HG03442 (cell line): ENCODE measurements at regions not wholly inside any gene's neighbourhood (a gene's known extent, or its start where the extent isn't known, plus 50 kb on each side); places are given as distances from the start of the nearest gene placed in this dataset.
"Not testable (repeated sequence)": the region's sequence is repeated elsewhere in the genome, so short reads cannot be mapped to it uniquely, and the experiment has no call there.

Experiments used
- ATAC-seq: cut with Tn5 transposase; IDR thresholded peaks from one replicate; pipeline ENCODE4 v1.9.1; 2021; ENCODE audit warnings: mild to moderate bottlenecking, moderate library complexity; ENCODE audit not compliant: unreplicated experiment

DNA sequence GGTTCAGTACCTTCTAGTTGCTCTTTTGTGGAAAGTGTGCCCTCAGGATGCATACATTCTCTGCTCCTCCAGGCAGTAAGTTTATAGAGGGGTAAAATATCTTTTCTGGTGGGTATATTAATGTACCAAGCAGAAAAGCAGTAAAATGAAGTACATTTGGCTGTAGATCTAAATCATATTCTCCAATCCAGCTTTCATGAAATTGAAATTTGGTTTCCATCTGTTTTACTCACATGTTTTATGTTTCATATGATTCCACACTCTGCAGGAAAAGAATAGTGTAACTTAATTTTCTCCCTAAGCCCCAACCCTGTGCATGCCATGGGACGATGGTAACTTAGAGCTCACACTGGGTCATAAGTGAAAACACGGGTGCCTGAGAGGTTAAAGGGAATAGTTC, 172.3 kb downstream of the AKAIN1 start:
- no peak for ATAC-seq

DNA sequence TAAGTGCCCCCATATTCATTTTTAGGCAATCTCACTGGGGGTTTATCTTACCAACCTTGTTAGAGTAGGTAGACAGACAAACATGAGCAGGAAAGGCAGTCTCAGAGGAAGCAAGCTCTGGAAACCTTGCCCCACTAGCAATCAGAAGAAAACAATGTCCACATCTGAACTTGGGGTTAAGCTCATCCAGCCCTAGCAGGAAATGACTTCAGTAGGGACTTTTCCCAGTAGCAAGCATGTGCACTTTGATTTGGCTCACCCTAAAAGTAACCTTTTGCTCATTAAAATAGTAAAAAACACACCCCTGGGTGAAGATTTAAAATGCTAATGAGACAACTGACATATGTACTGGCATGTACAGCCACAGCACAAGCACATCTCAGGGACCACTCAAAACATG, 175.5 kb downstream of the AKAIN1 start:
- ATAC-seq: no peak

DNA sequence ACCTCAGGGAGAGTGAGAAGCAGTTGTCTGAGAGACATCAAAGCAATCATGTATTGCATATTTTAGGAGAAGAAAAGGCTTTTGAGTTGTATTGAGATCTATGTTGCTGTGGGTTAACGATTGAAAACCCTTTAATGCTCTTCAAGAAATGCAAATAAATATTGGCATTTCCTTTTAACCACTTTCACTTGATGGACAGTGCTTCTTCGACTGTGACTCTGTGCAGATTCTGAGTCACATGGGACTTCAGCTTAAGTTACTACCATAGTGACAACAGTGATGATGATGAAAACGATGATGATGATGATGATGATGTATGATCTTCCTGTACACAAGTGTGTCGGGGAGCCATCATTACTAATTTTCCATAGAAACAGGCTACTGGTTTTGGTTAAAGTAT, 181.8 kb downstream of the AKAIN1 start:
- ATAC-seq: no peak

DNA sequence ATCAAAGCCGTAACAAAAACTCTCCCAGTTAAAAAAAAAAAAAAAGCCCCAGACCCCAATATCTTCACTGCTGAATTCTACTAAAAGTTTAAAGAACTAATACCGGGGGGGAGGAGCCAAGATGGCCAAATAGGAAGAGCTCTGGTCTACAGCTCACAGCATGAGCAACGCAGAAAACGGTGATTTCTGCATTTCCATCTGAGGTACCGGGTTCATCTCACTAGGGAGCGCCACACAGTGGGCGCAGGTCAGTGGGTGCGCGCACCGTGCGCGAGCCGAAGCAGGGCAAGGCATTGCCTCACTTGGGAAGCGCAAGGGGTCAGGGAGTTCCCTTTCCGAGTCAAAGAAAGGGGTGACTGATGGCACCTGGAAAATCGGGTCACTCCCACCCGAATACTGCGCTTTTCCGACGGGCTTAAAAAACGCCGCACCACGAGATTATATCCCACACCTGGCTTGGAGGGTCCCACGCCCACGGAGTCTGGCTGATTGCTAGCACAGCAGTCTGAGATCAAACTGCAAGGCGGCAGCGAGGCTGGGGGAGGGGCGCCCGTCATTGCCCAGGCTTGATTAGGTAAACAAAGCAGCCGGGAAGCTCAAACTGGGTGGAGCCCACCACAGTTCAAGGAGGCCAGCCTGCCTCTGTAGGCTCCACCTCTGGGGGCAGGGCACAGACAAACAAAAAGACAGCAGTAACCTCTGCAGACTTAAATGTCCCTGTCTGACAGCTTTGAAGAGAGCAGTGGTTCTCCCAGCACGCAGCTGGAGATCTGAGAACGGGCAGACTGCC, 192.8 kb downstream of the AKAIN1 start:
- ATAC-seq: not testable (repeated sequence)

DNA sequence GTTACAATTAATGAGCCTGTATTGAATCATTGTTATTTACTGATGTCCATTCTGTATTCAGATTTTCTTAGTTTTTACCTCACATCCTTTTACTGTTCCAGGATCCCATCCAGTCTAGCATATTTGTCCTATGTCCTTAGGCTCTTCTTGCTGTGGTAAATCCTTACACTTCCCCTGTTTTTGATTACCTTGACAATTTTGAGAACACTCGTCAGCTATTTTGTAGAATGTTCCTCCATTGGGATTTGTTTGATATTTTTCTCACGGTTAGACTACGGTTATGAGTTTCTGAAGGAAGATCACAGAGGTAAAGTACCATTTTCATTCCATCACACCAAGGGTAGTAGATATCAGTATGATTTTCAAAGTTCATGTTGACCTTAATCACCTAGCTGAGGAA, 202.3 kb downstream of the AKAIN1 start:
- ATAC-seq: no peak

DNA sequence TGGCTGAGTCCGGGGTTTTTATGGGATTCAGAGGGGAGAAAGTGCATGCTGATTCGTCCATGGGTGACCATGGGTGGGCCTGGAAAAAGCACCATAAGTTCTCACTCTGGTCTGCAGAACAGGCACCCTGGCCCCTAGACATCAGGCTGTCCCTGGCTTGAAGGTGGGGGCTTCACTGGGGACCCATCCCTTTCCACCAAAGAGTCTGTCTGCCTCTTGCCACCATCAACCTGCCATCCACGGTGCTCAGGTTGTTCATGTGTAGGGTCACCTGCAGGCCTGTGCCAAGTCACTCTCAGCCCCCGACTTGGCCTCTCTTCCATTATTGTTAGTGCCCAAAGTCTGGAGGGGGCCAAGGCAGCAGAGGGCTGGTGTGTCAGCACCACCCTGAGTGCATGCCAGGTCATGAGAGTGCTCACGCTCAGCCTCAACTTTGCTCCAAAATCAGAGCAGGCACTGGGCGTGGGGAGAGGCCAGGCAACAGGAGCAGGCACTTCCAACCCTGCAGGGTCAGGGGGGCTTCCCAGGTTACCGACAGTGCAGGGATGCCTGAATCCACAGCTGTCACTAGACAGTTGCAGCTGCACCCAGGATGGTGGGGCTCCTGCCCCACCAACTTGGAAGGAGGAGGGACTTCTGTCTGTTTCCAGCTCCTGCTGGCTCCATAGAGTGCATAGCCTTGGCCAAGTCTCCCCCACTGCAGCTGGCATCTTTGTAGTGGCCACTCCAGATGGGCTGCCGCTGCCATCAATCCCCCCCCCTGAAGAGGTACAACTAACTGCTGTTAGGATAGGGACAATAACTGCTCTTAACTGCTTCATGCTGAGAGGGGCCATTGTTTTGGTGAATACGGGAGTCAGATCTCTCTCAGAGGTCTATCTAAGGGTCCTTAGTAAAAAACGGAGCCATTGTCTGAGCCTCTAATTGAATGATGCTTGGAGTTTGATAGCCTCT, 209.3 kb downstream of the AKAIN1 start:
- no peak for ATAC-seq

DNA sequence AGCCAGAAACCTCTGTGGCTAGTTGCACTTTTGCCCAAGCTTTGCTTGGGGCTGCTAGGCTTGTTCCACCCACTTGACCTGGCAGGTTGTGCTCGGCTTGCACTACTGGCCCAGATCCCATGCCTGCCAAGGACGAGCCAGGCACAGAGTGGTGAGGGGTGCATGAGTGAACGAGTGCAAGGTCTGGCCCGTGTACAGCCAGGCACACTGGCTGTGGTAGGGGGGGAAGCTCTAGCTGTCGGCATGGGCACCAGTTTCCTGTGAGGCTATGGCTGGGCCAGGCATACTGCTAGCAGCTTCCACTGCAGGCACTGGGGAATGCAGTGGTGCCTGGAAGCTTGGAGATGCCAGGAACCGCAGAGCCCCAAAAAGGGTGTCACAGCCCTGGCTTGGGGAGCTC, 210.4 kb downstream of the AKAIN1 start:
- no peak for ATAC-seq

DNA sequence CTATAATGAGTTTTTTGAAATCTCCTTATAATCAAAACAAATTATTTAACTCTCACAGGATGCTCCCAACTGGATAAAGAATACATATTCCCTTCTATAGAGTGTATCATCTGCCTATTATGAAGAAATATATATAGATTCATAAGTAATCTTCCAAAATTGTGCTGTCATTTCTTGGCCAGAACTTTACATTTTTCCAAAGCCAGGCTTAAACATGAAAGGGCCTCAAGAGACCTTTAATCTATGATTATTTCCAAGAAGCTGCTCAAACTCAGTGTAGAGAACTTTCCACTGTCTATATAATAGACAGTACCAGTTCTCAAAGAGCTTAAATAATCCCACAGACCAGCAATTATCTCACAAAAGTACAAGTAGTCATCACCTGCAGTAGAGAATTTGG, 211.0 kb downstream of the AKAIN1 start:
- no peak for ATAC-seq

DNA sequence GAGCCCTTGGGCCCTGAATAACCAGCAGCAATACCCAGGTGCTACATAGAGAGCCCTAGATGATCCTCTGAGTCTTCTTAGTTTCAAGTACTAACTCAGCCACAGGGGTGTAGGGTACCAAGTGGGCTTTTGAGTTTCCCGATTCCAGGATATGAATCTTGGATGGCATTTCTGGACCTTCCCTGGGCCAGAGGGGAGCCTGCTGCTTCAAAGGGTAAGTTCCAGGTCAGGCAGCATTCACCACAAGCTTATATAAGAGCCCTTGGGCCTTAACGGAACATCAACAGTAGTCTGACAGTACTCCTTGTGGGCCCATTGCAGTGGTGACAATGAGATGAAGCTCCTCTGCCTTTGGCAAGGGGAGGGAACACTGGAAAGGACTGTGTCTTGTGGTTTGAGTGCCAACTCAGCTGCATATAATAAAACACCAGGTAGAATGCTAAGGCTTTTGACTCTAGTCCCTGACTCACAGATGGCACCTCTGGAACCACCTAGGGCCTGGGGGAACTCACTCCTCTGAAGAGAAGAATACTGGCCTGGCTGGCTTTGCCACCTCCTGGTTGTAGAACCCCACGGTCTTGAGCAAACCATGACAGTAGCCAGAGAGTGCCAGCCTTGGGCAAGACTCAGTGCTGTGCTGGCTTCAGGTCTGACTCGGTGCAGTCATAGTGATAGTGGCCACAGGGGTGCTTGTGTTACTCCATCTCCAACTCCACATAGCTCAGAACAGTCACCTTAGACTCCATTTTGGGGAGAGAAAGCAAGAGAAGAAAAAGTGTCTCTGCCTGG, 235.7 kb downstream of the AKAIN1 start:
- no peak for ATAC-seq

DNA sequence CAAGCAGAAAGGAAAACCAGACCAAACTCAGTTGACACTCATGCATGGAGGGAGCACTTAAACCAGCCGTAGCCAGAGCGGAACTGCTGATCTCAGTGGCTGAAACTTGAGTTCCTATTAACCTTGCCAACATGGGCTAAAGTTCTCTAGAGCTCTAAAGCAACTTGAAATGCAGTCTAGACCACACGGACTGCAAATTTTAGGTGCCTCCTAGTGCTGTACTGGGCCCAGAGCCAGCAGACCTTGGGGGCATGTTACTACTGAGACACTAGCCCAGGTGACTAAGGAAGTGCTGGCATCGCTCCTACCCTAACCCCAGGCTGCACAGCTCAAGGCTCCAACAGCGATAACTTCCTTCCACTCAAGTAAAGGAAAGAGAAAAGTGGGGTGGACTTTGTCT, 236.5 kb downstream of the AKAIN1 start:
- no peak for ATAC-seq

DNA sequence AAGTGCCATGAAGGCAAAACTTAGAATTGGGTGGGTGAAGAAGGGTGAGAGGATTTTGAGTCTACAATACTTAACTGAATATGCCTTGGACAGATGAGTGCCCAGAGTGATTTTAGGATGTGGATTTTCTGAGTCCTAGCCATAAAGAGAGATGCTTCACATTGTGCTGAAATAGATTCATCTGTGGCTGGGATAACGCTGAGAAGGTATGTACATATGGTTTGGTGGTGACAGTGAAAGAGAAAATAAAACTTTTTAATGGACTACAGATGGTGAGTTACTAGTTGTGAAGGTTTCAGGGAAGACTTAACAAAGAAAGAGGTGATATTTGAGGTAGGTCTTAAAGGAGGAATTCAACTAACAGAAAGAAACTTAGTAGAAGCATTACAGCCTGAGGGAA, 265.8 kb downstream of the AKAIN1 start:
- no peak for ATAC-seq

DNA sequence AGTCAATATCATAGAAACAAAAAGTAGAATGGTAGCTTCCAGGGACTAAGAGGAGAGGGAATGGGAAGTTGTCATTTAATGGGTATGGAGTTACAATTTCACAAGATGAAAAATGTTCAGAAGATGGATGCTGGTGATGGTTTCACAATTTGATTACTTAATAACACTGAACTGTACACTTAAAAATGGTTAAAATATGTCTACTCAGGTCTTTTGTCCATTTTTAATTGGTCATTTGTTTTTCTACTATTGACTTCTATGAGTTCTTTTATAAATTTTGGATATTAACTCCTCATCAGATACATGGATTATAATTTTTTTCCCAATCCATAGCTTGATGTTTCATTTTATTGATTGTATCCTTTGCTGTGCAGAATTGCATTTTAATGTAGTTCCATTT, 275.5 kb downstream of the AKAIN1 start:
- ATAC-seq: no peak

DNA sequence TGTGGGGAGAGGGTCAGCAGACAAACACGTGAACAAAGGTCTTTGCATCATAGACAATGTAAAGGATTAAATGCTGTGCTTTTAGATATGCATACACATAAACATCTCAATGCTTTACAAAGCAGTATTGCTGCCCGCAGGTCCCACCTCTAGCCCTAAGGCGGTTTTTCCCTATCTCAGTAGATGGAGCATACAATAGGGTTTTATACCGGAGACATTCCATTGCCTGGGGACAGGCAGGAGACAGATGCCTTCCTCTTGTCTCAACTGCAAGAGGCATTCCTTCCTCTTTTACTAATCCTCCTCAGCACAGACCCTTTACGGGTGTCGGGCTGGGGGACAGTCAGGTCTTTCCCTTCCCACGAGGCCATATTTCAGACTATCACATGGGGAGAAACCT, 279.5 kb downstream of the AKAIN1 start:
- ATAC-seq: not testable (repeated sequence)

DNA sequence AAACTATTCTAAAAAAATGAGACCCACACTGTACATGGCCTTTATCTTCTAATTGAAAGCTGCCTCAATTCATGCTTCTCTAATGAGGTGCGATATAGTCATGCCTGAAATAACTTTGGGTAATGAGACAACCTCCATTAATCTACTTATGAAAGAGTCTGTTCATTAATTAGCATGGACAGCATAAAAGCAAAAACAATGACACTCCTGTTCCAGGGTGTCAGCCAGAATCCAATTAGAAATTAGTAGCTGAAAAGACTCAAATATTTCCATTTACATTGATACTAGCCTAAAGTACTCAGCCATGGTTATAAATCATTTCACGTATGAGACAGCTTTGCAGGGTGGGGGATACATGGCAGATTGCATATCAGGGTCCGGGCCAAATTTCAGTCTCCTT, 288.7 kb downstream of the AKAIN1 start:
- ATAC-seq: no peak

DNA sequence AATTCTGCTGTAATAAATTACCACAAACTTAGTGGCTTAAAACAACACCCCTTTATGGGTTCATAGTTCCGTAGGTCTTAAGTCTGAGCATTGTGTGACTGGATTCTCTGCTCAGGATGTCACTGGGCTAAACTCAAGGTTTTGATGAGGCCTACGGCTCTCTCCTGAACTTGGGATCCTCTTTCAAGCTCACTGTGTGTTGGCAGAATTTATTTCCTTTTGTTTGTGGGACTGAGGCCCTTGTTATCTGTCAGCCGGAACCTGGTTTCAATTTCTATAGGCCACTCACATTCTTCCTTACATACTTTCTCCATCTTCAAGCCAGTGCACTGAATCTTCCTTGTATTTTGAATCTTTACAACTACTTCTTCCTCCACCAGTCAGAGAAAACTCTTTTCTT, 290.2 kb downstream of the AKAIN1 start:
- no peak for ATAC-seq

DNA sequence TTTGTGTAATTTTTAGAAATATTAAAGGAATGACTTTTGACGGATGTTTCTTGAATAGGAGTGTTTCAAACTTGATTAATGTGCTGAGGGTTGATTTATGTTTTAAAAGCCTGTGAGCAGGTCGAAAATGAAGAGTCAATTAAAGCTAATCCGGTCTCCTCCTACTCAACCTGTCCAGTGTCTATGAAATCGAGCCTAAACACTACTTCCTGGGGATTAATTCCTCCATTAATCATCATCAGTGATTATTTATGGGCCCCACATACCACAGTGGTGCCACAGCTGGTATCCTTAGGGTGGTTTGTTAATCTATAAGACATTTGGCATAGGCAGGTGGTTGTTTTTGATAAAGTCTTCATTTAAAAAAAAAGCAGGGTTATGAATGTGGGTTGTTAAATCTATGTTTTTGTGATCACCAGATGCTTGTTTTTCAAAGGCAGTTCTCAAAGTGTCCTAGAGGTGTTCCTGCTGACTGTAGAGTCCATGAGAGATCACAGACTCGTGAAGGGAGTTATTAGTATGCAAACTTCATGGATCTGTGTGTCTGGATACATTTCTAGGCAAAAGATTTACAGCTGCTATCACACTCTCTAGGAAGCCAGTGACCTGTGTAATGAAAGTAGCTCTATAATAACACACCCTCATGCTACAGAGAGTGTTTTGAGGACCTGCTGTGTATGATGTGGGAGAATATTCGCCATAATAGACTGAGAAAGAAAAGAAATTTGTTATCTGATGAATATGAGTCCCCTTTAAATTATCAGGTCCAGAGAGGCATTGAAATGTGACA, 308.6 kb downstream of the AKAIN1 start:
- no peak for ATAC-seq

DNA sequence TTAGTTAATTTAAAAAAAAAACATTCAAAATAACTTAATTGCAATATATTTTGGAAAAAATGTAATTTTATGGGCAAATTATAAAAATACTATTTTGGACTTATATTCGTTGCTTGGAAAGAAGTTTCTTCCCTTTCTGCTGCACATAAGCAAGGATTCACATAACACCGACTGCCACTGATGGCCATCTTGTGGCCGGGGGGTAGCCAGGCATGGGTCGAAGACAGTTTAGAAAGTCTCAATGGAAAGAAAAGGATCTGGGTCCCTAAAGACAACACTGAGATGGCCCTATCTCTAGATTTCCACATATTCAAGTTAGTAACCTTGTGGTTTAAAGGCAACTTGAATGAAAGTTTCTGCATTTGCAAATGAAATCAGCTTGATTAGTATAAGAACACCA, 318.6 kb downstream of the AKAIN1 start:
- no peak for ATAC-seq

DNA sequence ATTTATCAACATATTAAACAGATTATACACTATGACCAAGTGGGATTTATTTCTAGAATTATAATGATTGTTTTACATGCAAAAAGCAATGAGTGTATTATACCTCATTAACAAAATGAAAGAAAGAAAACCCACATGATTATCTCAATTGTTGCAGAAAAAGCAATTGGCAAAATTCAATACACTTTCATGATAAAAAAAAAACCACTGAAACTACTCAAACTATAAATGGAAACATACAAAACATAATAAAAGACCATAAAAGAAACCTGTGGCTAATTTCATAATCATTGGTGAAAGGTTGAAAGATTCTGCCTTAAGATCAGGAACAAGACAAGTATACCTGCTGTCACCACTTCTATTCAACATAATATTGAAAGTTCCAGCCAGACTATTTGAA, 325.9 kb downstream of the AKAIN1 start:
- no peak for ATAC-seq

DNA sequence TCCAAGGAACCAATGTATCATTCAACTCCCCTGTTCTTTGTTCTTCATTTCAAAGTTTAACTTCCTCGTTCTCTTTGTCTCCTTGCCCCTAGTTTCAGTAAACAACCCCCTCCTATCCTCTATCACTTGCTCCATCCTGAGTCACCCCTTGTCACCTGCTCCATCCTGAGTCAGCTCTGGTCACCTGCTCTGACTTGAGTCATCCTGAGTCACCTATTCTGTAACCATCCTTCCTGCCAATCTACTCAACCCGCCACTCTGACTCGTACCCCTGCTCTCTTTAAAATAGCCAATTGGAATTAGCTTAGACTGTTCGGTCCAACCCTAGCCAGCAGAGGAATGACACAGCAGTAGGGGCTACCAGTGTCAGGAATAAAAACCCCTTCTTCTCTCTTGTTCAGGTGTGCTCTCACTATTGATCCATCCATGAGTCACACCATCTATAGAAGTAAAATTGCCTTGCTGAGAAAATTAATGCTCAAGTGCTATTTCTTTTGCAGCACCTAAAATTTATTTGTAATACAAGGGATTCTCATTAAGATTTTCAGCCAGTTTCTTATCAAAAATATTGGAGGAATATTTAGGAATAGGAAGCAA, 326.8 kb downstream of the AKAIN1 start:
- no peak for ATAC-seq

DNA sequence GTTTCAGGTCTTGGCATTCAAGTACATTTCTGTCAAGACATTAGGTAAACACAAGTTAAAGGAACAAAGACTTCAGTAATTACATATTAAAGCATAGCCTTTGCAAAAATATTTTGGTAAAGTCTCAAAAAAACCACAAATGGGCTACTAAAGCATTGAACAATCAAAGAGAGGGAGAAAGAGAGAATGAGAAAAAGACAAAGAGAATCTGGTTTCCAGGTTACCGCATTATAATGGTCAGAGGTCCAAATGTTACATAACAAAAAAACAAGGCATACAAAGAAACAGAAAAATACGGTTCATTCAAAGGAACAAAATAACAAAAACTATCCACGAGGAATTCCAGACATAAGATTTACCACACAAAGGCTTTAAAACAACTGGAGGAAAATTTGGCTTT, 327.9 kb downstream of the AKAIN1 start:
- ATAC-seq: no peak
